CD4-positive, alpha-beta T cell treated with Interleukin-15 for 1 hour (primary cell): ENCODE measurements at regions not wholly inside any gene's neighbourhood (a gene's known extent, or its start where the extent isn't known, plus 50 kb on each side); places are given as distances from the start of the nearest gene placed in this dataset.

ENCODE experiments used
- DNase-seq: peaks from one replicate; pipeline ENCODE4 v3.0.0-alpha.2; 2020

GRCh38 chr11:10387206-10388083 lies 67.6 kb upstream of the AMPD3 start:
- no peak for DNase-seq

- no peak for DNase-seq
Observed at GRCh38 chr11:10388101-10388500, 67.0 kb upstream of the AMPD3 start.

DNA sequence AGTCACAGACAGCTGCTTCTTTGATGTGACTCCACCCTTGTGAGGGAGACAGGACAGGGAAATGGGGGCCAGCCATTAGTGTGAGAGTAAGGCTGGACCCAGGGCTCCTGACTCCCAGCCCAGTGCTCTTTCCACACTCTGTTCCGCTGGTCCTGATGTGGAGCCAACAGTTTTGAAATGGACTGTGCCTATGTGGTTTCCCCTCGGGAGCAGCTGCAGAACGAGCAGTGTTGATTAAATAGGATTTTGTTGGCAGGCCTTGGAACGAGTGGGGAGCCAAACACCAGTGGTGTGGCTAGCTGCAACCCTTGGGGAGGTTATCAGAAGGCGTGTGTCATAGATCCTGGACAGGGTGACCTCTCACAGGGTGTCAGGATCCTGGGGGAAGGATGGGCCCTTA lies 66.5 kb upstream of the AMPD3 start:
- no peak for DNase-seq

DNA sequence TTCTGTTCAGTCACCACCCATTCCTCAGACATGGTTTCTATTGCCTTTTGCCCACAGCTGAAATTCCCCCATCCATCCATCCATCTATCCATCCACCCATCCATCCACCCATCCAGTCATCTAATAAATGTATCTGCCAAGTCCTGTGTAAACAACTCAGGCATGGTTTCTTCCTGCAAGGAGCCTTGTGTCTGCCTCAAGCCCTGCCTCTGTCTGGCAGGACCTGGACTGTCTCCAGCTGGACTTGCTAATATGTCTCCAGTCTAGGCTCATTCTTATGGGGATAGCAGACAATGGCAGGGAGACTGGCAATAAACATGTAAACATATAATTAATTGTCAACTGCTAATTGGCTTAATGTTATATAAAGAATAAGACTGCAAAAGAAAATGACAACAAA lies 64.7 kb upstream of the AMPD3 start:
- DNase-seq: no peak

DNA sequence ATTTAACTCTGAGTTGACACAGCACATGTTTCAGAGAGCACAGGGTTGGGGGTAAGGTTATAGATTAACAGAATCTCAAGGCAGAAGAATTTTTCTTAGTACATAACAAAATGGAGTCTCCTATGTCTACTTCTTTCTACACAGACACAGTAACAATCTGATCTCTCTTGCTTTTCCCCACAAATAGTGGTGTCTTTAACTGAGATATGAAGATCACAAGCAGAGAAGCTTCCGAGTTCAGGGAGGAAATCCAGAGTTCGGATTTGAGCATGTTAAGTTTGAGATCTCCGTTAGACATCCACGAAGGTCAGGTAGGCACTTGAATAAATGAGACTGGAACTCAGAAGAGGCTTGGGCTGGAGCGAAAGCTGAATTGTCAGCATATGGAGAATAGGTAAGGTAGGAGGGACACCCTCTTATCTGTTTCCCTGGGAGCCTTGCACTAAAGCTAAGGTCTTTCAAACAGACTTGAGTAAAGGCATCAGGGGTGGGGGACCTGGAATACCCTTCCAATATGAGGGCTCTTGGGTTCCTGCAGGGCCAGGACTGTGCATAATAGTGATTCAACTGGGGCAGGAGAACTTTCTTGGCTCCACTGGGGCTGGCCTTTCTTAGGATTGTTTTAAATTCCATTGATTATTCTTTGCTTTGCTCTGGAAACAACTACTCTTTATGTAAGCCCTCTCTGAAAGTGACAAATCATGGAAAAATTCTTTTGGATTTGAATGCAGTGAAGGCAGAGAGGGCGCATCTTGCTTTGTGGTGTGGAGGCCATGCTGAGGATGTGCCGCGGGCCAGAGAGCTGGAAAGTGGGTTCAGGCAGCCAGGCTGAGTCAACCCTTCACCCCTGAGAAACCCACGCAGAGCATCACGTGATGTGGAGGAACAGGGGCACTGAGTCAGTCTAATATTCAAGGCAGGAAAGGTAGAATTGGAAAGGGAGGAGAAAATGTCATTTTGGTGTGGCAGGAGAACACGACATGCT lies 62.7 kb upstream of the AMPD3 start:
- DNase-seq: no peak

DNA sequence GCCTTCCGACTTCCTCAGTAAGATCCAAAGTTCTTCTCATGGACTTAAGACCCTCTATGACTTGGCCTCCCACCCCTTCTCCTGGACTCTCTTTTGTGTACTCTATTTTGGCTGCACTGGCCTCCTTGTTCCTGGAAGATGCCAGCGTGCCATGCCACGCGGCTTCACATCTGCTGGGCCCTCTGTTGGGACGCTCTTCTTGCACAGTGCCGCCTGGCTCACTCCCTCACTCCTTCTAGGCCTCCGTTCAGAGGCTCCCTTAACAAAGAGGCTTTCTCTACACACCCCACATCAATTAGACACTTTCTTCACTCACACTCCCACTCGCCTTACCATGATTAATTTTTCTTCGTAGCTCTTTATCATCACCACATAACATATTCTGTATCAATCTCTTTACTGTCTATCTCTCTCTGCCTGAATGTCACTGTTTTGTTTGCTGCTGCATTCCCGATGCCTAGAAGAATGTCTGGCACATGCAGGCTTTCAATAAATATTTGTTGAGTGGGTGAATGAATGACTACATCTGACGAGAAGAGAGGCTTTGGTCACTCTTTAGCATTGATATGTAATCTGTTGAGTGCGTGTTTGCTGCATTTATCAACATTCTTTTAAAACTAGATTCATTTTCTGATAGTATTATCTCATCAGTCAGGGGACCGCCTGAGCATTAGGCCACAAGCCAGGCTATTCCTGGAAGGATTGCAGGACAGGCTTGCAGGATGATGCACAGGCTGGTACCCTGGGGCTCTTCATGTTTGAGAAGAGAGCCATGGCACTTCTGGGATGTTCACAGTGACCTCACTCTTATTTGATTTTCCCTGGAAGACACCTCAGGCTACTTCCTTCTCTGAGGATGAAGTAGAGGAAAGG lies 60.6 kb upstream of the AMPD3 start:
- no peak for DNase-seq

DNA sequence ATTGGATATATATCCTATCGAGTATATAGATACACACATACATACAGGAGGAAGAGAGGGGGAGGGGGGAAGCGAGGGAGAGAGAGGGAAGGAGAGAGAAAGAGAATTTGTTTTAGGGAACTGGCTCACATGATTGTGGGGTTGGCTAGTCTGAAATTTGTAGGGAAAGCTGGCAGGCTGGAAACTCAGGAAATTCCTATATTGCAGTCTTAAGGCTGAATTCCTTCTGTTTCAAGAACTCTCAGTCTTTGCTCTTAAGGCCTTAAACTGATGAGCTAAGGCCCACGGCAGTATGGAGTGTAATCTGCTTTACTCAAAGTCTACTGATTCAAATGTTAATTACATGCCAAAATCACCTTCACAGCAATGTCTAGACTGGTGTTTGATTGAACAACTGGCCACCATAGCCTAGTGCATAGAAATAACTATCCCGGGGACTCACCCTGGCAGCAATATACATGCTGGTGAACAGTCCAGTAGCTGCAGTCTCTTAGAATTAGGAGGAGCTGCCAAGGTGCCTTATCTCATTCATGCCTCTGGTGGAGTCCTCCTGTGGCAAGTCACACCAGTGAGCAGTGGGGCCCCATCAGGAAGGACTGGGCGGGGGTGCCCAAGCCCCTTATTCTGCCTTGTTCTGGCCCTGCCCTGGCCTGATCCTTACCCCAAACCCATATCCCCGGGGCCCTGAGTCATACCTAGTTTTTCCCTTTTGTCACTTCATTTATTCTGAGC lies 59.7 kb upstream of the AMPD3 start:
- no peak for DNase-seq

DNA sequence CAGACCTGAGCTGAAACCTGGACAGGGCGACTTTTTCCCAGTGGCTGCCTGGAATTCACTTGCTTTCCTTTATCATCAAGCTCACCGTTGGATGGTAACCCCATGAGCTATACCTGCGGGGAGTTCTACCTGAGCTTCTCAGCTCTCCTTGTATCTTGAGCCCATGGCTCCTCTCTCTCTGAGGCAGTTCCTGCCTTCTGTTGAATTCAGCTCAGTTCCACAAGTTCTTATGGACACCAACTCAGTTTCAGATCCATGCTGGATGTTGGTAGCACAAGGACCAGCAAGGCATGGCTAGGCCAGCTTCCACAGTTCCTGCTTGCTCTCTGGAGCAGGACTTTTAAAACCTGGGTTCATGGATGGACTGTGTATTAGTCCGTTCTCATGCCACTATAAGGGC lies 58.3 kb upstream of the AMPD3 start:
- no peak for DNase-seq

- DNase-seq: no peak
Observed at GRCh38 chr11:10397226-10397987, 57.7 kb upstream of the AMPD3 start.

DNA sequence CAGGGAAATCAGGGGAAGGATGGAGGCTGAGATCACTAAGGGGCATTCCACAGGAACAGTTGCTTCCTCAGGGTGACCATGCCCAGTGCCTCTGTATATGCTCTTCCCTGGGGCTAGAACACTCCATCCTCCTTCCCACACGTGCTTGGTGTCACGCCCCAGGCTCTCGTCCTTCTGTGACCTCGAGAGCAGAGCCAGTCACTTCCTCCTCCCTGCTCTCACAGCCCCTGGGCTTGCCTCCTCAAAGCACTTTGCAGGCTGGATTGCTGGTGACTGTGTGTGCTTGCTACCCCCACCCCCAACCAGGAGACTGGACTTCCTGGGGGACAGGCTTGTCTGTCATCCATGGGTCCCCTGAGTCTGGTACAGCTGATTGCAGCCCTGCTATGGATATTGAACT lies 56.5 kb upstream of the AMPD3 start:
- DNase-seq: peak; percentile 50

- no peak for DNase-seq
Observed at GRCh38 chr11:10400856-10401255, 54.2 kb upstream of the AMPD3 start.

DNA sequence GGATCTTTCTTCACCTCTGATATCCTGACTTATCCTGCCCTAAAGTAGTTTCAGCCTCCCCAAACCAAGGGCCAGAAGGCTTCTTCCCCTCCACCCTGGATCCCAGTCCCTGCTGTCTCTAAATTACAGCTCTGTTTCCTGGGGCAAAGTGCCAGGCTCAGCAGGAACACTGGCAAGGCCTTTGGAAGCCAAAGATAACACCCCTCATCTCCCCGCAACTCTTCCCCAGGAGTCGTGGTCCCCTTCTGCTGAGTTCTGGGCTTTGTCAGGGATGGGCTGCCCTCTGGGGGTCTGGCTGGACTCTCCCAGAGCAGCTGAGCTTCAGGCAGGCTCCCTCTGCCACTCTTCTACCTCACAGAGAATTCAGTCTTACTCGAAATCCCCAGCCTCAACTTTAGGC lies 53.8 kb upstream of the AMPD3 start:
- DNase-seq: no peak

DNA sequence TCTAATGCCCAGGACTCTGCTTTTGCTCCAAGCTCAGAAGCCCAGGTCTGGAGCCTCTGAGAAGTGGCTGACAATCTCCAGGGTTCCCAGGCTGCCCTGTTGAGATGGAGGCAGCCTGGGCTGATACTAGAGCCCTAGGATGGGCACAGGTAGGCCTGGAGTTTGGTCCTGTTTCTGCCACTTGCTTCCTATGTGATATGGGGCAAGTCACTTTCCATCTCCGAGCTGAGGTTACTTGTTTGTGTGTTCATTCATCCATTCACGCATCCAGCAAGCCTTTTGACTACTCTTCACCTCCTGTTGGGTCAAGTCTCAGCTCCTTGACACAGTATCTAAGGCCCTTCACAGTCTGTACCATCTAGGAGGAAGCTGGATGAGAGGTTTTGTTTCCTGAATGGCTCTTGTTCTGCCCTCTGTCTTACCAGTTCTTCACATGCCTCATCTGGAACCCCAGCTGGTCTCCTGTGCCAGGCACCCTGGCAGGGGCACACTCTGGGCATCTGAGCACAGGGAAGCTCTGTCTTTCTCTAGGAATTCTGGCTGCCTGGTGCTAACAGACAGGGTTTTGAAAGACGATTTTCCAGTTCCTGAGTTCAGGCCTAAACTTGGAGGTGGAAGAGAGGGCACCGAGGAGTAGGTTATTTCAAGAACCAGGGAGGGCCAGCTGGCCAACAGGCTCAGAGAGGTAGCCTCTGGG lies 53.2 kb upstream of the AMPD3 start:
- DNase-seq: no peak
